GM21360 (cell line): ENCODE measurements at regions not wholly inside any gene's neighbourhood (a gene's known extent, or its start where the extent isn't known, plus 50 kb on each side); places are given as distances from the start of the nearest gene placed in this dataset.
A peak's percentile ranks its signal among the peaks of the same experiment; 100 is the strongest.
"Not testable (repeated sequence)": the region's sequence is repeated elsewhere in the genome, so short reads cannot be mapped to it uniquely, and the experiment has no call there.

Experiments
- ATAC-seq: cut with Tn5 transposase; IDR thresholded peaks from one replicate; pipeline ENCODE4 v1.9.1; 2021; ENCODE audit warnings: mild to moderate bottlenecking, moderate library complexity; ENCODE audit not compliant: unreplicated experiment

DNA sequence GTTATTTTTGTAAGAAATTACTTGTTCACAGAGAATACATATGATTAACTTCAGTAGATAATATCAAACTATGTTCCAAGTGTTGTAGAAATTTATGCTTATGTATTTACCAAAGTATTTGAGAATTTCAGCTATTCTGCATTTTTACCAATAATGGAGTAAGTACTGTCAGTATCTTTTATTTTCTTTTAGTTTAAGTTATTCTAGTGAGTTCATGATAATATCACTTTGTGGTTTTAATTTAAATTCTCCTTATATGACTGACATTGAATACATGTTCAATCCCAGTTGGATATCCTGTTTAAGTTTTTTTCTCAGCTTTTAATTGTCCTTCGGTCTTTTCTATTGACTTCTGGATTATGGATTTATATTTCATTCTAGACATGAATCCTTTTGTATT, 1024.6 kb downstream of the EFNA5 start:
- ATAC-seq, result no peak

GRCh38 chr5:106640511-106640910, 1030.2 kb downstream of the EFNA5 start:
- ATAC-seq, result no peak

DNA sequence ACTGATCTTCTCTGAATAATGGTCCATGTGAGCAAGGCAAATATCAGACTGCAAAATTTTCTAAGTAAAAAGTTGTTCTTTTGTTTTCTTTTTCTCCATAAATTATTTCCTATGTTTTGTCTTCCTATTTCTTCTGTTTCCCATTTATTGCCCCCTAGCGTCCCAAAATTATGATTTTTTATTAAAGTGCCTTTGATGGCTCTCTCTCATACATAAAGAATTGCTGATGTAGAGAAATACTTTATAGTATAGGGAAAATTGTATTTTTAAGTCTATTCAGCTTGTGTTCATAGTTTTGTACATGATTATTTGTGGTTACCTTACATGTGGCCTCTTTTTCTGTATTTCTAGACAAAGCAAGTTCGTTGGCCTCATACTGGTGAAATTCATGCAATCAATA, 1031.2 kb downstream of the EFNA5 start:
- no peak for ATAC-seq

DNA sequence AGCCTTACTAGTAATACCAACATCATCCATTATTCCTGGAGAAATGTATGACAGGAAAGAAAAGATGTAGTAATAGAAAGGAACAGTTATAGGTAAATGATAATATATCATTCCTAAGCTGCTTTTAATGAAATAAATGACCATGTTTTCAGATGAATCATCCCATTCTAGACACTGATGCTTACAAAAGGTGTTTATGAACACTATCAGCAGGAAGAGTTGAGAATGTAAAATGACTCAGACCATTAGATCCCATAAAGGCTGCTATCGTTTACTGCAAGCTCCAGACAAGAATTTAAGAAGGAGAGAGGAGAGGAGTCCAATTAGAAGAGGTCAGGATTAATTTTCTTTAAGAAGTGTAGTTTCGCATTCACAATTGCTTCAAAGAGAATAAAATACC, 1033.5 kb downstream of the EFNA5 start:
- no peak for ATAC-seq

DNA sequence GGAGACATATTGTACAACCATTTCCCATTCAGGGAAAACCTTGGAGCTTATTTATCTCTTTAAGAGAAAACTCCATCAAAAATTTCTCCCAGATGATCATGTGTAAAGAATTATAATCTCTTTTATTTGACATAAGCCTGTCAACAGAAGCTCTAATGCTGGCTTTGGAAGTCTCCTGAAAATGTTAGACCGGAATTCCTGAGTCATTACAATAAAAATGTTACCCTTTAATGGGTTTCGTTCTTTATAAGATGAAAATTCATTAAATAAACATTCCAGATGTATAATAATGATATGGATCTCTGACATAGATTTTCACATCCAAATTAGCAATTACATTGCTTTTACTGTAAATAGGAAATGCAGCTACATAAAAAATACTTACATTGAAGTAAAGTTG, 1036.4 kb downstream of the EFNA5 start:
- ATAC-seq, result no peak

DNA sequence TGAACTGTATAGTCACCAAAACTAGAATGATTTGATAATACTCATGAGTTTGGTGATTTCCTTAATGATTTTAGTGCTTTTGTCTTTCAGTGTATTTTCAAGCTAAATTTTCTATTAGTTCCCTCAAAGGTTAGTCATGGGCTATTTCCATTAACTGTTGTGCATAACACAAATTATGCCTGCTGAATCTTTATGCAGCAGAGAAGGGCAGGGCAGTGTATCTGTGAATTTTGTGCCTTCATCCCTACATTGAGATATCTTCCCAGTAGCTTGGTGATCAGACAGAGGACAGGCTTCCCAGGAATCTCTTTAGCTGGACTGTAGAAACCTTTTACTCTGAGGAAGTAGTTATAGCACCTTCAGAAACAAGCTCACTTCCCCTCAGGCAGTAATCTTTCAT, 1036.9 kb downstream of the EFNA5 start:
- no peak for ATAC-seq

- ATAC-seq, result not testable (repeated sequence)
Measured at GRCh38 chr5:106628456-106628855, 1042.3 kb downstream of the EFNA5 start.

DNA sequence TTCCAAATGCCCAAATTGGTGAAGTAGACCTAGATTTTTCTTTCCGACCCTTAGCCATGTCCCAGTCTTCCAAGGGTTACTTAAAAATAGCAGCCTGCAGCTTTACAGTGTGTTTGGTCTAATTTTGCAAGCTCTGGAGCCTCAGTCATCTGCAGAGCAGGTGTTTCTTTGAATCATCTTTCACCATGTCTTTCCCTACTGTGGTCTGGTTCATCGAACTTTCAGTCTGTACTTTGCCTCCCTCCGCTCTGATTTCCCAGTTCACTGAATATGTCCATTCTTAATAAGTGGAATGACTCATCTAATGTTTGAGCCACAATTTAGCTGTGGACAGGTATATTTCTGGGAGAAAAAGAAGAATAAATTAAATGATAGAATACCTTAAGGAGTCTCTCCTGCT, 1060.7 kb downstream of the EFNA5 start:
- ATAC-seq, result no peak

GRCh38 chr5:106601620-106602019, 1069.1 kb downstream of the EFNA5 start:
- ATAC-seq, result peak; percentile 57

DNA sequence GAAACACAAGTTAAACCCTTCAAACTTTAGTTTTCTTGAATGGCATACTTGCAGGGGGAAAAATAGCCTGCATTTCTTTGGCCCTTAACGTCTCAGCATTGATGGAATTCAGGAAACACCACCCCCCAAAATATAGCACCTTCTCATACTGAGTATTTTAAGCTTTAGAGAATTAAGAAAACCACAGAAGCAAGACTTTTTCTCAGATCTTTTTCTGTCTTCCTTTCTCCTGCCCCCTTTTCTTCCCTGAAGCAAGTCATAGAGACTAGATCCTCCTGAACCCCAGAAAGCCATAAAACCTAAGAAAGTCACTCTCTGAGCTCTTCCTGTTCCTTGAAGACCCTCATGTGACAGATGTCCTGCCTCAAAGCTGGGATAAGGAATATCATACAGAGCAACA, 1069.9 kb downstream of the EFNA5 start:
- ATAC-seq, result no peak

- ATAC-seq, result no peak
Measured at GRCh38 chr5:106595864-106596263, 1074.9 kb downstream of the EFNA5 start.

DNA sequence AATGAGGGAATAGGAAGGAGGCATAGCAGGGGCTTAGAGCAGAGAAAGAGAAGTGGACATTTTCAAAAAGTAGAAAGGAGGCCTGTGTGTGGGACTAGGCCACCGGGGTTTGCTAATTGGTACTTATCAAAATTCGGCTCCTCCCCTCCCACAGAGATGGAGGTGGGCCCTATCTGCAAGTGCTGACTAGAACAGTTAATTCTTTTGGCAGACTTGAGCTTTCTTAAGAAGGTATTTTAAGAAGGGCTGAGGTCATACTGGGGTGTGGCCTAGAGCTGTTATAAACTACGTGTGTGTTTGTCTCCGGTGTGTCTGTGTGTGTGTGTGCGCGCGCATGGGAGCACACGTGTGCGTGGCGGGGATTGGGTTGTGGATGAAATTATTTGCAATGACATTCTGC, 1086.5 kb downstream of the EFNA5 start:
- no peak for ATAC-seq

- no peak for ATAC-seq
Measured at GRCh38 chr5:106578736-106579135, 1092.0 kb downstream of the EFNA5 start.

DNA sequence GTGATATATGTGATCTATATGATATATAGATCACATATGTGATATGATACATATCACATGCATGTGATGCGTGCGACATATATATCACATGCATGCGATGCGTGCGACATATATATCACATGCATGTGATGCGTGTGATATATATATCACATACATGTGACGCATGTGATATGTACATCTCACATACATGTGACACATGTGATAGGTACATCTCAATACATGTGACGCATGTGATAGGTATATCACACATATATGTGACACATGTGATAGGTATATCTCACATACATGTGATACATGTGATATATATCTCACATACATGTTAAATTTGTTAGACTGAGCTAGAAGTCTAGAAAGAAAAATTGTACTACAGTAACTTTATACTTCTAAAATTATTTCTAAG, 1095.9 kb downstream of the EFNA5 start:
- ATAC-seq, result no peak

DNA sequence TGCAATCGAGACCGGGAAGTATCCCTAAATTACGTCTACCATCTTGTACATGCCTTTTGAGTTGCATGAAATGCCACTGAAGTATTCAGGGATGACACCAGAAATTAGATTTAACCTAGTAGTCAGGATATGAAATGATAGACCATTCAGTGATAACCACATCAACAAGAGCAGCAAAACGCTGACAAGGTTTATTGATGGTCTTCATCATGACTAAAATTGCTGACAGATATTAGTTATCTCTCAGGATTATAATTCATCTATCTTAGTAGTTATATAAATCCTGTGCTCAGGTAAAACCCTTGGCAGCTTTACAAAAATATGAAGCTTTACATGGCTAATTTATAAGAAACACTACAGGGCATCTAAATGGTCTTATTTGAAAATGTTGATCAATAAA, 1104.7 kb downstream of the EFNA5 start:
- no peak for ATAC-seq

DNA sequence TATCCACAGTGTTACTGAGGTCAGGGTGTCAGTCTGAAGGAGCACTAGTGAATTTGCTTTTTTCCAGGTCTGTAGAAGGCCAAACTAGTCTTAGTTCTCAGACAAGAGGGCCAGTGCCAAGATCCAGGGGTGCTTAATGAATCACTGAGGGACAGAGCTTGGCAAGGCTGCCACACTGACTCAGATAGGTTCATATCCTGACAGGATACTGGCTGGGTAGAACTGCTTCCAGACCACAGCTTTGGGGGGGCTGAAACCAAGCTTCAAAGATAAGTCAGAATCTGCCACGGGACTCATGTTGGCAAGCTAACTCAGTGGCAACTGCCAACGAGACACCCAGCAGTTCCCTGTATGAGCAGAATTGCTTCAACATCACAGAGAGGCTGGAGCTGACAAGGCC, 1125.4 kb downstream of the EFNA5 start:
- no peak for ATAC-seq

- no peak for ATAC-seq
Measured at GRCh38 chr5:106543330-106543729, 1127.4 kb downstream of the EFNA5 start.

DNA sequence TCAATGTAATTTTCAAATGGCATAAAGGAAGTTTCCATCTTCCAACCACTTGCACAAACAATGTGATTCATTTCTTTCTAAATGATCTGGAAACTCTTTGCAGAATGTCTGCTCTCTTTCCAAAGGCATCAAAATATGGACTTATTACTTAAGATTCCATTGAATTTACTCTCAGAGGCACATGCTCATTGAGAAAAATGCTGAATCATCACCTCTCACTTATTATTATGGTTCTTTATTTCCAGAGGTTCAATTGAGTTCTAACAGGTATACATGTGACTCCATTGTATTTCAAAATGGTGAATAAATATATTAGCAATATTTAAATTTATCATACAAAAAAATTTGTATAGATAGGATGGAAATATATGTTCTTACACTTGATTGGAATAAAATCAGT, 1140.6 kb downstream of the EFNA5 start:
- ATAC-seq, result no peak

- no peak for ATAC-seq
Measured at GRCh38 chr5:106525438-106525837, 1145.3 kb downstream of the EFNA5 start.

- ATAC-seq, result no peak
Measured at GRCh38 chr5:106523852-106524251, 1146.9 kb downstream of the EFNA5 start.

GRCh38 chr5:106522296-106522695, 1148.4 kb downstream of the EFNA5 start:
- no peak for ATAC-seq

- ATAC-seq, result no peak
Measured at GRCh38 chr5:106521701-106522100, 1149.0 kb downstream of the EFNA5 start.

GRCh38 chr5:106510321-106510720, 1160.4 kb downstream of the EFNA5 start:
- no peak for ATAC-seq

- no peak for ATAC-seq
Measured at GRCh38 chr5:106508894-106509293, 1161.8 kb downstream of the EFNA5 start.
